ENCODE measurements at regions not wholly inside any gene's neighbourhood (a gene's known extent, or its start where the extent isn't known, plus 50 kb on each side); places are given as distances from the start of the nearest gene placed in this dataset.
"Not testable (repeated sequence)": the region's sequence is repeated elsewhere in the genome, so short reads cannot be mapped to it uniquely, and the experiment has no call there.

DNA sequence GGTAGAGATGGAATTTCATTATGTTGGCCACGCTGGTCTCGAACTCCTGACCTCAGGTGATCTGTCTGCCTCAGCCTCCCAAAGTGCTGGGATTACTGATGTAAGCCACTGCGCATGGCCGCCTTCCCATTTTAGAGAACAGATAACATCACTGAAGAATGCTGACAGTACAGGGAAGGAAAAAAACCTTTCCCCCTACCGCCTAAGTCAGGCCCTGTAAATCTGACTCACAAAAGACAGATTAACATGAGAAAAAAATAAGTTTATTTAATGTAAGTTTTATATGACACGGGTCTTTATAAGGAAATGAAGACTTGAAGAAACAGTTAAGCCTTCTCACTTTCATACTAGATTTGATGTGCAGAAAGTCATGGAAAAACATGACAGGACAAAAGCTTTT, 227.2 kb upstream of the ZNF608 start:
- Histone ChIP-seq H3K4me3 (ENCODE audit: low read depth, low read length) (no peak overlapping the region), H3K27ac (ENCODE audit: low read depth) (no peak overlapping the region), H3K4me1 (ENCODE audit: insufficient read depth) (no peaks in the 10 kb centered on the region), H3K36me3 (ENCODE audit: insufficient read depth) (no peaks in the 10 kb centered on the region)
- 61% methylated on average over 6 of the region's 6 CpGs for whole genome bisulfite sequencing
- no peak for DNase-seq (ENCODE audit: extremely low spot score)

DNA sequence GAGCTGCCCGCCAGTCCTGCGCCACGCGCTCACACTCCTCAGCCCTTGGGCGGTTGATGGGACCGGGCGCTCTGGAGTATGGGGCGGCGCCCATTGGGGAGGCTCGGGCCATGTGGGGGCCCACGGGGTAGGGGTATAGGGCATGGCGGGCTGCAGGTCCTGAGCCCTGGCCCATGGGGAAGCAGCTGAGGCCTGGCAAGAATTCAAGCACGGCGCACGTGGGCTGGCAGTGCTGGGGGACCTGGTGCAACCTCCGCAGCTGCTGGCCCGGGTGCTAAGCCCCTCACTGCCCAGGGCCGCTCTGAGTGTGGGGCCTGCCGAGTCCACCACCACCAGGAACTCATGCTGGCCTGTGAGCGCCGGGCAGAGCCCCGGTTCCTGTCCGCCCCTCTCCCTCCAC, 229.6 kb upstream of the ZNF608 start:
- 99% methylated on average over 23 of the region's 23 CpGs for WGBS
- H3K4me3 ChIP-seq (ENCODE audit: low read depth, low read length) = no peak overlapping the region
- DNase-seq (ENCODE audit: extremely low spot score) = no peak
- H3K4me1 ChIP-seq (ENCODE audit: insufficient read depth) = no peaks in the 10 kb centered on the region
- H3K36me3 ChIP-seq (ENCODE audit: insufficient read depth) = no peaks in the 10 kb centered on the region
- no peak overlapping the region for H3K27ac ChIP-seq (ENCODE audit: low read depth)

DNA sequence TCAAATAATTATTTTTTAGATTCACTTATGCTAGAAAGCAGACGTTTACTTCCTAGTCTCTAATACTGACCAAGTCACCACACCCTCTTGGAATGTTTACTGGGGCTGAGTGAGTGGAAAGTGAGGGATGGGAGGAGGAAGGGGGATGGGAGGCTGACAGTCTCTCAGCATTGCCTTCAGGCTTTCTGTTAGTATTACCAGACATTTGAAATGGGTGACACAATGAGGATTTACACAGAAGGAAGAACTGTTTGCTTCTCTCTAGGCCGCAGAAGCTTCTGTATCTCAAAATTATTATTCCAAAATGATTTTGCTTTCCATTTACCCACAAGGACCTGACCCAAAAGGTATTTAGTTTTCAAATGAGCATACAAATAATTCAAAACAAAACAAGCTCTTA, 232.8 kb upstream of the ZNF608 start:
- H3K4me3 ChIP-seq (ENCODE audit: low read depth, low read length) = no peak overlapping the region
- H3K36me3 ChIP-seq (ENCODE audit: insufficient read depth) = no peaks in the 10 kb centered on the region
- no peaks in the 10 kb centered on the region for H3K4me1 ChIP-seq (ENCODE audit: insufficient read depth)
- DNase-seq (ENCODE audit: extremely low spot score) = no peak
- 47% methylated on average over 2 of the region's 2 CpGs for whole genome bisulfite sequencing
- H3K27ac ChIP-seq (ENCODE audit: low read depth) = no peak overlapping the region

DNA sequence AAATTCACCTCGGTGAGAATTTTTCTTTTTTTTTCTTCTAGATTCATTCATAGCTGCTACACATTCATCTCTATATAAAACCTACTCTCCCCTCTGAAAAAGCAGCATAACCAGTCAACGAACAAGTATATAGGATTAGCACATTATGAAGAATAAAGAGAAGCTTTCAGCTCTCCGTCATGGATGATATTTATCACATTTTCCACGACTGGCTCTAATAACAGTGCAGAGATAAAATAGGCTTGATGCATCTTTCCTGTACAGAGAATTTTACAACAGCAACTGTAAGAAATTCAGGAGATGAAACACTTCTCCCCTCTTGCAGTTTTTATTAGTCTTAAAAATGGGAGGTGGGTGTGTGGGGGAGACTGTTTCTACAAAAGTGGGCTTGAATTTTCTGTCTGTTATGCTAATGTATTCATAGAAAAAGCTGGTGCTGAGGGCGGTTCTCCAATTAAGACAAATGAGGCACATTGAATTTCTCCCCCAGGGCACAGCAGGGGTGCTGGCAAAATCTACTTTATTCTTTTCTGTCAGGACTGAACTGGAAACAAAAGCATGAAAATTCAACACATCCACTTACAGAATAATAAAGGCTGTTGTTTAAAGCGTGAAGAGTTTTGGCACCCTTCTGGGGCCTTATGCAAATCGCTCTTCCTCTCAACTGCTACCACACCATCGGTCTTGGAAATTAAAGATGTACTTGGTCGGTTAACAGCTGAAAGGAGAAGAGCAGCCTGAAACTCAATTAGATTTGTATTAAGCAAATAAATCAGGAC, 233.9 kb upstream of the ZNF608 start:
- DNase-seq (ENCODE audit: extremely low spot score) = no peak
- Histone ChIP-seq H3K27ac (ENCODE audit: low read depth) (no peak overlapping the region), H3K4me1 (ENCODE audit: insufficient read depth) (no peaks in the 10 kb centered on the region), H3K4me3 (ENCODE audit: low read depth, low read length) (no peak overlapping the region), H3K36me3 (ENCODE audit: insufficient read depth) (no peaks in the 10 kb centered on the region)
- 66% methylated on average over 9 of the region's 9 CpGs for WGBS

- 90% methylated on average over 4 of the region's 4 CpGs for WGBS
- DNase-seq (ENCODE audit: extremely low spot score) = no peak
- no peak overlapping the region for H3K27ac ChIP-seq (ENCODE audit: low read depth)
Observed at GRCh38 chr5:124981901-124982300, 235.5 kb upstream of the ZNF608 start.

GRCh38 chr5:124986170-124986569, 239.7 kb upstream of the ZNF608 start:
- H3K4me1 ChIP-seq (ENCODE audit: insufficient read depth) = no peaks in the 10 kb centered on the region
- H3K36me3 ChIP-seq (ENCODE audit: insufficient read depth) = no peaks in the 10 kb centered on the region
- no peak for DNase-seq (ENCODE audit: extremely low spot score)
- H3K27ac ChIP-seq (ENCODE audit: low read depth) = no peak overlapping the region
- H3K4me3 ChIP-seq (ENCODE audit: low read depth, low read length) = no peak overlapping the region
- 93% methylated on average over 3 of the region's 3 CpGs for WGBS

More at GRCh38 chr5:124981901-124982300, 235.5 kb upstream of the ZNF608 start:
- Histone ChIP-seq H3K4me1 (ENCODE audit: insufficient read depth) (no peaks in the 10 kb centered on the region), H3K36me3 (ENCODE audit: insufficient read depth) (no peaks in the 10 kb centered on the region), H3K4me3 (ENCODE audit: low read depth, low read length) (no peak overlapping the region)

DNA sequence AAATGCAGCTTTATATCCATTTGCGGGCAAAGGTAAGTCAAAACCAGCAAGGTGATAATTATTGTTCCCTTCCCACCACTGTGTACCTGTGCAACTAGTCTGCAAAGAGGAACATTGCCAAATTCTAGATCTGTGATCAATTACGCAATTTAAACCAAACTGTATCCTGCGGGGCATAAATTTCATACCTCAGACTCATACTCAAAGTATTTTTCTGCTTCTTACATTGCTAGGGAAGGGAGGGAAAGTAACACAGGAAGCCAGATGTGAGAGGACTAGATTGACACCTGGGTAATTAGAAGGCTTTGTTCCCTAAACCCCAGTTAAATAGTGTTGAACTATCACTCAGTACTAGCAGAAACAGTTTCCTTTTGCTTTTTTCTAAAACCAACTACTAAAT, 240.2 kb upstream of the ZNF608 start:
- H3K4me1 ChIP-seq (ENCODE audit: insufficient read depth) = no peaks in the 10 kb centered on the region
- 94% methylated on average over 3 of the region's 3 CpGs for WGBS
- H3K36me3 ChIP-seq (ENCODE audit: insufficient read depth) = no peaks in the 10 kb centered on the region
- DNase-seq (ENCODE audit: extremely low spot score) = no peak
- H3K27ac ChIP-seq (ENCODE audit: low read depth) = no peak overlapping the region
- no peak overlapping the region for H3K4me3 ChIP-seq (ENCODE audit: low read depth, low read length)

DNA sequence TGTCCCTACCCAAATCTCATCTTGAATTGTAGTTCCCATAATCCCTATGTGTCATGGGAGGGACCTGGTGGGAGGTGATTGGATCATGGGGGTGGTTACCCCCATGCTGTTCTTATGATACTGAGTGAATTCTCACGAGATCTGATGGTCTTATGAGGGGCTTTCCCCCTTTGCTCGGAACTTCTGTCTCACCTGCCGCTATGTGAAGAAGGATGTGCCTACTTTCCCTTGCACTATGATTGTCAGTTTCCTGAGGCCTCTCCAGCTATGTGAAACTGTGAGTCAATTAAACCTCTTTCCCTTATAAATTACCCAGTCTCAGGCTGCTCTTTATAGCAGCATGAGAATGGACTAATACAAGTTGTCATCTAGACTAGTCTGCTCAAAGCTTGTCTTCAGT, 241.3 kb upstream of the ZNF608 start:
- DNase-seq (ENCODE audit: extremely low spot score); H3K36me3 ChIP-seq (ENCODE audit: insufficient read depth); H3K4me3 ChIP-seq (ENCODE audit: low read depth, low read length); H3K4me1 ChIP-seq (ENCODE audit: insufficient read depth); H3K27ac ChIP-seq (ENCODE audit: low read depth): not testable (repeated sequence)
- WGBS = 92% methylated on average over 3 of the region's 3 CpGs

- 99% methylated on average over 2 of the region's 2 CpGs for WGBS
- Histone ChIP-seq H3K36me3 (ENCODE audit: insufficient read depth) (no peaks in the 10 kb centered on the region), H3K27ac (ENCODE audit: low read depth) (no peak overlapping the region), H3K4me1 (ENCODE audit: insufficient read depth) (no peaks in the 10 kb centered on the region), H3K4me3 (ENCODE audit: low read depth, low read length) (no peak overlapping the region)
- DNase-seq (ENCODE audit: extremely low spot score) = no peak
Observed at GRCh38 chr5:124990723-124991122, 244.3 kb upstream of the ZNF608 start.

- H3K27ac ChIP-seq (ENCODE audit: low read depth) = no peak overlapping the region
Observed at GRCh38 chr5:124995421-124995820, 249.0 kb upstream of the ZNF608 start.

GRCh38 chr5:124996023-124996763, 249.8 kb upstream of the ZNF608 start:
- no peaks in the 10 kb centered on the region for H3K36me3 ChIP-seq (ENCODE audit: insufficient read depth)
- H3K4me1 ChIP-seq (ENCODE audit: insufficient read depth) = no peaks in the 10 kb centered on the region
- H3K27ac ChIP-seq (ENCODE audit: low read depth) = no peak overlapping the region
- no peak overlapping the region for H3K4me3 ChIP-seq (ENCODE audit: low read depth, low read length)
- 84% methylated on average over 4 of the region's 4 CpGs for WGBS
- DNase-seq (ENCODE audit: extremely low spot score) = no peak

More at GRCh38 chr5:124995421-124995820, 249.0 kb upstream of the ZNF608 start:
- Histone ChIP-seq H3K36me3 (ENCODE audit: insufficient read depth) (no peaks in the 10 kb centered on the region), H3K4me3 (ENCODE audit: low read depth, low read length) (no peak overlapping the region), H3K4me1 (ENCODE audit: insufficient read depth) (no peaks in the 10 kb centered on the region)
- peak; percentile 61 for DNase-seq (ENCODE audit: extremely low spot score)
- 26% methylated on average over 4 of the region's 4 CpGs for WGBS

GRCh38 chr5:124996764-124997077, 250.3 kb upstream of the ZNF608 start:
- DNase-seq (ENCODE audit: extremely low spot score) = no peak
- 65% methylated on average over 3 of the region's 3 CpGs for WGBS
- Histone ChIP-seq H3K27ac (ENCODE audit: low read depth) (no peak overlapping the region), H3K4me3 (ENCODE audit: low read depth, low read length) (no peak overlapping the region), H3K36me3 (ENCODE audit: insufficient read depth) (no peaks in the 10 kb centered on the region), H3K4me1 (ENCODE audit: insufficient read depth) (no peaks in the 10 kb centered on the region)

GRCh38 chr5:124997186-124997893, 250.9 kb upstream of the ZNF608 start:
- H3K36me3 ChIP-seq (ENCODE audit: insufficient read depth) = no peaks in the 10 kb centered on the region
- DNase-seq (ENCODE audit: extremely low spot score) = no peak
- WGBS = 85% methylated on average over 3 of the region's 3 CpGs

GRCh38 chr5:124998520-124998919, 252.1 kb upstream of the ZNF608 start:
- no peak overlapping the region for H3K4me3 ChIP-seq (ENCODE audit: low read depth, low read length)
- no peaks in the 10 kb centered on the region for H3K36me3 ChIP-seq (ENCODE audit: insufficient read depth)
- DNase-seq (ENCODE audit: extremely low spot score) = no peak
- no peaks in the 10 kb centered on the region for H3K4me1 ChIP-seq (ENCODE audit: insufficient read depth)
- WGBS = 87% methylated on average over 1 of the region's 1 CpG
- H3K27ac ChIP-seq (ENCODE audit: low read depth) = no peak overlapping the region

More at GRCh38 chr5:124997186-124997893, 250.9 kb upstream of the ZNF608 start:
- no peak overlapping the region for H3K4me3 ChIP-seq (ENCODE audit: low read depth, low read length)
- H3K4me1 ChIP-seq (ENCODE audit: insufficient read depth) = no peaks in the 10 kb centered on the region
- H3K27ac ChIP-seq (ENCODE audit: low read depth) = no peak overlapping the region

All from urinary bladder (tissue), 3 donors.